GM23248 (cell line): ENCODE measurements at regions not wholly inside any gene's neighbourhood (a gene's known extent, or its start where the extent isn't known, plus 50 kb on each side); places are given as distances from the start of the nearest gene placed in this dataset.

Source experiments
- EZH2 ChIP-seq: fragments of 200-600 bp; sonication (generic); IDR thresholded peaks from 2 replicates; pipeline ENCODE4 v1.6.1; 2018; ENCODE audit warnings: antibody characterized with exemption, mild to moderate bottlenecking; ENCODE audit not compliant: insufficient read depth, poor library complexity, severe bottlenecking
- EZH2phosphoT487 ChIP-seq: fragments of 200-600 bp; sonication (generic); IDR thresholded peaks from 2 replicates; pipeline ENCODE4 v1.6.1; 2018; ENCODE audit warnings: antibody characterized with exemption, moderate library complexity, mild to moderate bottlenecking, low read depth; ENCODE audit not compliant: insufficient read depth

- TF ChIP-seq EZH2 = no peak
- TF ChIP-seq EZH2phosphoT487 = no peak
Observed at GRCh38 chr15:70343961-70344621, 246.4 kb upstream of the TLE3 start.
